GM19452 (cell line): ENCODE measurements at regions not wholly inside any gene's neighbourhood (a gene's known extent, or its start where the extent isn't known, plus 50 kb on each side); places are given as distances from the start of the nearest gene placed in this dataset.

ENCODE experiments used
- ATAC-seq: cut with Tn5 transposase; IDR thresholded peaks from one replicate; pipeline ENCODE4 v1.9.1; 2021; ENCODE audit not compliant: unreplicated experiment

GRCh38 chr10:78184851-78185692 lies 151.4 kb downstream of the RPS24 start:
- no peak for ATAC-seq

GRCh38 chr10:78185693-78186055 lies 152.0 kb downstream of the RPS24 start:
- ATAC-seq, result no peak

GRCh38 chr10:78186572-78186971 lies 152.9 kb downstream of the RPS24 start:
- ATAC-seq, result no peak

- no peak for ATAC-seq
Observed at GRCh38 chr10:78187371-78187770, 153.7 kb downstream of the RPS24 start.

- ATAC-seq, result no peak
Observed at GRCh38 chr10:78188446-78188845, 154.8 kb downstream of the RPS24 start.

GRCh38 chr10:78190051-78190825 lies 156.6 kb downstream of the RPS24 start:
- no peak for ATAC-seq

- ATAC-seq, result no peak
Observed at GRCh38 chr10:78191301-78191700, 157.6 kb downstream of the RPS24 start.

- ATAC-seq, result no peak
Observed at GRCh38 chr10:78193189-78193588, 159.5 kb downstream of the RPS24 start.

GRCh38 chr10:78194050-78194449 lies 160.4 kb downstream of the RPS24 start:
- no peak for ATAC-seq

- no peak for ATAC-seq
Observed at GRCh38 chr10:78194539-78195402, 161.1 kb downstream of the RPS24 start.

GRCh38 chr10:78196396-78196795 lies 162.7 kb downstream of the RPS24 start:
- ATAC-seq, result no peak

- no peak for ATAC-seq
Observed at GRCh38 chr10:78196964-78197363, 163.3 kb downstream of the RPS24 start.

GRCh38 chr10:78197628-78198272 lies 164.1 kb downstream of the RPS24 start:
- ATAC-seq, result no peak

GRCh38 chr10:78199005-78199725 lies 165.5 kb downstream of the RPS24 start:
- no peak for ATAC-seq

- no peak for ATAC-seq
Observed at GRCh38 chr10:78199759-78200158, 166.1 kb downstream of the RPS24 start.

GRCh38 chr10:78200686-78201085 lies 167.0 kb downstream of the RPS24 start:
- no peak for ATAC-seq

GRCh38 chr10:78202386-78202785 lies 168.7 kb downstream of the RPS24 start:
- no peak for ATAC-seq

- ATAC-seq, result no peak
Observed at GRCh38 chr10:78203915-78204818, 170.5 kb downstream of the RPS24 start.

GRCh38 chr10:78205457-78206016 lies 171.9 kb downstream of the RPS24 start:
- ATAC-seq, result no peak
